ENCODE measurements at regions not wholly inside any gene's neighbourhood (a gene's known extent, or its start where the extent isn't known, plus 50 kb on each side); places are given as distances from the start of the nearest gene placed in this dataset.

DNA sequence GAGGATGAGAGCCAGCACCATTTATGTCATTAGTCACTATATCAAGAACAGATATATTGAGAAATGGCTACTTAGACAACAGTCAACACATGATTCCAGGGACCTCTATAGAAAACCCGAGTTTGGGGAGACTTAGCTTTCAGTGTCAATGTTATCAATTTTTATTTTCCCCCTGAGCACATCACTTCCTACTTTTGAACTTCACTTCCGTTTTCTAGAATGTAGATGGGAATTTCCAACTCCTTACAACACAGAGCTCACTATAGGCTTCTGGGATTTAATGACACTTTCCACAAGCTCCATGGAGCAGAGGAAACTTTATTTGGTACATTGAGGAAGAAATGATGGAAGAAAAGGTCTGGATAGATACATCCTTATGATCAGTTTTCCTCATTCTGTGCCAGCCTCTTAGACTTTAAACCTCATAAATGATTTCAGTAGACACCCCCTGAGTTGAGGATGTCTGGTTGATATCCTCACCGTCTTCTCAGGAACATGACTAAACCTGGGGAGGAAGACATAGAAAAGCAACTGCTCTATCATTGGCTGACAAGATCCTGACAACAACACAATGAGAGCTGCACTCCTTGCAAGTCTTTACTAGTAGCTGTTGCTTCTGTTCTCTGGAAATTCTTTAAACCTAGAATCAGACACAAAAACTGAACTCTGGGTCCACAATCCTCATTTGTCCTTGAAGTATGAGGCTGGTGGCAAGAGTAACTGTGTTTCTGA lies 449.4 kb upstream of the OR4E1 start:
- TF ChIP-seq, protein P1, sequence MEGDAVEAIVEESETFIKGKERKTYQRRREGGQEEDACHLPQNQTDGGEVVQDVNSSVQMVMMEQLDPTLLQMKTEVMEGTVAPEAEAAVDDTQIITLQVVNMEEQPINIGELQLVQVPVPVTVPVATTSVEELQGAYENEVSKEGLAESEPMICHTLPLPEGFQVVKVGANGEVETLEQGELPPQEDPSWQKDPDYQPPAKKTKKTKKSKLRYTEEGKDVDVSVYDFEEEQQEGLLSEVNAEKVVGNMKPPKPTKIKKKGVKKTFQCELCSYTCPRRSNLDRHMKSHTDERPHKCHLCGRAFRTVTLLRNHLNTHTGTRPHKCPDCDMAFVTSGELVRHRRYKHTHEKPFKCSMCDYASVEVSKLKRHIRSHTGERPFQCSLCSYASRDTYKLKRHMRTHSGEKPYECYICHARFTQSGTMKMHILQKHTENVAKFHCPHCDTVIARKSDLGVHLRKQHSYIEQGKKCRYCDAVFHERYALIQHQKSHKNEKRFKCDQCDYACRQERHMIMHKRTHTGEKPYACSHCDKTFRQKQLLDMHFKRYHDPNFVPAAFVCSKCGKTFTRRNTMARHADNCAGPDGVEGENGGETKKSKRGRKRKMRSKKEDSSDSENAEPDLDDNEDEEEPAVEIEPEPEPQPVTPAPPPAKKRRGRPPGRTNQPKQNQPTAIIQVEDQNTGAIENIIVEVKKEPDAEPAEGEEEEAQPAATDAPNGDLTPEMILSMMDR (IDR thresholded peaks at IDR 0.05): no peak
- TF ChIP-seq EP300 (IDR thresholded peaks at IDR 0.05): no peak

Data from upper lobe of left lung (tissue), 4 donors.